HG02884 (cell line): ENCODE measurements at regions not wholly inside any gene's neighbourhood (a gene's known extent, or its start where the extent isn't known, plus 50 kb on each side); places are given as distances from the start of the nearest gene placed in this dataset.
A peak's percentile ranks its signal among the peaks of the same experiment; 100 is the strongest.

Experiments
- ATAC-seq: cut with Tn5 transposase; IDR thresholded peaks from one replicate; pipeline ENCODE4 v1.9.1; 2021; ENCODE audit warnings: mild to moderate bottlenecking, moderate library complexity; ENCODE audit not compliant: unreplicated experiment

- ATAC-seq = no peak
Observed at GRCh38 chr14:42469637-42470426, 863.2 kb downstream of the LRFN5 start.

- ATAC-seq = no peak
Observed at GRCh38 chr14:42460673-42461072, 854.0 kb downstream of the LRFN5 start.

- no peak for ATAC-seq
Observed at GRCh38 chr14:42459171-42459685, 852.6 kb downstream of the LRFN5 start.

GRCh38 chr14:42441615-42442014 lies 834.9 kb downstream of the LRFN5 start:
- no peak for ATAC-seq

- no peak for ATAC-seq
Observed at GRCh38 chr14:42437809-42438208, 831.1 kb downstream of the LRFN5 start.

- ATAC-seq = no peak
Observed at GRCh38 chr14:42429401-42429800, 822.7 kb downstream of the LRFN5 start.

- ATAC-seq = peak; percentile 95
Observed at GRCh38 chr14:42428996-42429395, 822.3 kb downstream of the LRFN5 start.

- ATAC-seq = no peak
Observed at GRCh38 chr14:42424501-42424900, 817.8 kb downstream of the LRFN5 start.

GRCh38 chr14:42421377-42422078 lies 814.9 kb downstream of the LRFN5 start:
- ATAC-seq = no peak

GRCh38 chr14:42420071-42420470 lies 813.4 kb downstream of the LRFN5 start:
- ATAC-seq = no peak

- peak; percentile 69 for ATAC-seq
Observed at GRCh38 chr14:42407153-42407552, 800.5 kb downstream of the LRFN5 start.

GRCh38 chr14:42391146-42391834 lies 784.6 kb downstream of the LRFN5 start:
- peak; percentile 77 for ATAC-seq

GRCh38 chr14:42378880-42379279 lies 772.2 kb downstream of the LRFN5 start:
- no peak for ATAC-seq

GRCh38 chr14:42378274-42378673 lies 771.6 kb downstream of the LRFN5 start:
- no peak for ATAC-seq

- ATAC-seq = no peak
Observed at GRCh38 chr14:42374332-42374731, 767.7 kb downstream of the LRFN5 start.

- no peak for ATAC-seq
Observed at GRCh38 chr14:42370056-42370455, 763.4 kb downstream of the LRFN5 start.

GRCh38 chr14:42368234-42368633 lies 761.6 kb downstream of the LRFN5 start:
- ATAC-seq = no peak

GRCh38 chr14:42353315-42353714 lies 746.6 kb downstream of the LRFN5 start:
- ATAC-seq = no peak

- no peak for ATAC-seq
Observed at GRCh38 chr14:42335918-42336317, 729.2 kb downstream of the LRFN5 start.

- no peak for ATAC-seq
Observed at GRCh38 chr14:42334931-42335330, 728.3 kb downstream of the LRFN5 start.

GRCh38 chr14:42323426-42323825 lies 716.8 kb downstream of the LRFN5 start:
- ATAC-seq = no peak
